HEK293 (cell line): ENCODE measurements at regions not wholly inside any gene's neighbourhood (a gene's known extent, or its start where the extent isn't known, plus 50 kb on each side); places are given as distances from the start of the nearest gene placed in this dataset.

Experiments
- CTCF ChIA-PET: fragments of 350-600 bp; formaldehyde crosslinking; extraction: SDS; loops from one replicate; lab custom pipeline; 2021; ENCODE audit warnings: antibody characterized with exemption; lab: Yijun Ruan, JAX
- POLR2A ChIA-PET: fragments of 300-600 bp; formaldehyde crosslinking; extraction: SDS; loops from one replicate; lab custom pipeline; 2020; ENCODE audit warnings: antibody characterized with exemption, inconsistent platforms; lab: Yijun Ruan, JAX
- H3K27ac ChIP-seq: fragments of 200-500 bp; sonication (Bioruptor generic); 2 replicates; pipeline ENCODE4 v1.5.1; 2014; ENCODE audit warnings: low read depth, low read length, control low read depth, inconsistent platforms; ENCODE audit errors: extremely low read depth
- H3K36me3 ChIP-seq, 2 experiments: fragments of 200-500 bp in 1 of 2; sonication (Bioruptor generic) in 1 of 2; 1 replicate in 1 of 2; 2 replicates in 1 of 2; pipeline ENCODE4 v1.5.1; 2014 to 2017; ENCODE audit warnings: inconsistent platforms in 2 of 2, low read length in 2 of 2; ENCODE audit not compliant: control insufficient read depth in 2 of 2, insufficient read depth in 1 of 2
- H3K4me1 ChIP-seq: fragments of 200-500 bp; sonication (Bioruptor generic); 2 replicates; pipeline ENCODE4 v1.5.1; 2014; ENCODE audit warnings: mild to moderate bottlenecking, low read length, inconsistent platforms; ENCODE audit not compliant: control insufficient read depth, insufficient read depth
- H3K4me3 ChIP-seq: 2 replicates; pipeline ENCODE4 v1.5.1; 2011; ENCODE audit warnings: low read depth, mild to moderate bottlenecking, control low read depth, low read length, moderate library complexity
- H3K9me3 ChIP-seq: fragments of 200-500 bp; sonication (Bioruptor generic); 2 replicates; pipeline ENCODE4 v1.5.1; 2014; ENCODE audit warnings: low read depth, low read length, inconsistent platforms; ENCODE audit not compliant: control insufficient read depth, insufficient read depth
- CTCF ChIP-seq: fragments of 450-650 bp; formaldehyde crosslinking; IDR thresholded peaks from 2 replicates; pipeline ENCODE4 v1.5.1; 2016; ENCODE audit warnings: missing biosample characterization, missing genetic modification characterization
- GLI4 ChIP-seq: fragments of 450-650 bp; formaldehyde crosslinking; IDR thresholded peaks from 2 replicates; pipeline ENCODE4 v1.5.1; 2016; ENCODE audit warnings: missing biosample characterization, missing genetic modification characterization
- IKZF3 ChIP-seq: fragments of 450-650 bp; IDR thresholded peaks from 2 replicates; pipeline ENCODE4 v1.5.0; 2018; ENCODE audit warnings: missing biosample characterization, mild to moderate bottlenecking, missing genetic modification characterization, moderate library complexity
- RBAK ChIP-seq: fragments of 450-650 bp; formaldehyde crosslinking; IDR thresholded peaks from 2 replicates; pipeline ENCODE4 v1.5.1; 2016; ENCODE audit warnings: missing biosample characterization, missing genetic modification characterization
- SCRT1 ChIP-seq: fragments of 450-650 bp; formaldehyde crosslinking; IDR thresholded peaks from 2 replicates; pipeline ENCODE4 v1.5.1; 2016; ENCODE audit warnings: missing biosample characterization, missing genetic modification characterization, borderline replicate concordance
- SP3 ChIP-seq: fragments of 450-650 bp; formaldehyde crosslinking; IDR thresholded peaks from 2 replicates; pipeline ENCODE4 v1.5.1; 2016; ENCODE audit warnings: missing biosample characterization, missing genetic modification characterization
- ZBTB20 ChIP-seq: fragments of 450-650 bp; formaldehyde crosslinking; IDR thresholded peaks from 2 replicates; pipeline ENCODE4 v1.5.1; 2016; ENCODE audit warnings: missing biosample characterization, missing genetic modification characterization
- ZBTB21 ChIP-seq: fragments of 450-650 bp; formaldehyde crosslinking; IDR thresholded peaks from 2 replicates; pipeline ENCODE4 v1.5.1; 2017; ENCODE audit warnings: missing biosample characterization, missing genetic modification characterization
- ZBTB44 ChIP-seq: fragments of 450-650 bp; IDR thresholded peaks from 2 replicates; pipeline ENCODE4 v1.5.1; 2018; ENCODE audit warnings: missing biosample characterization, mild to moderate bottlenecking, missing genetic modification characterization
- ZNF324 ChIP-seq: fragments of 450-650 bp; formaldehyde crosslinking; IDR thresholded peaks from 2 replicates; pipeline ENCODE4 v1.5.1; 2016; ENCODE audit warnings: missing biosample characterization, missing genetic modification characterization
- ZNF354C ChIP-seq: fragments of 450-650 bp; formaldehyde crosslinking; IDR thresholded peaks from 2 replicates; pipeline ENCODE4 v1.5.1; 2016; ENCODE audit warnings: missing biosample characterization, missing genetic modification characterization, low read depth, borderline replicate concordance
- ZNF366 ChIP-seq: fragments of 450-650 bp; formaldehyde crosslinking; conservative IDR thresholded peaks from 2 replicates; pipeline ENCODE4 v1.5.1; 2016; ENCODE audit warnings: missing biosample characterization, missing genetic modification characterization
- ZNF621 ChIP-seq: fragments of 450-650 bp; formaldehyde crosslinking; IDR thresholded peaks from 2 replicates; pipeline ENCODE4 v1.5.1; 2017; ENCODE audit warnings: missing biosample characterization, missing genetic modification characterization
- ZNF626 ChIP-seq: fragments of 450-650 bp; sonication (Bioruptor Pico); formaldehyde crosslinking; IDR thresholded peaks from 2 replicates; pipeline ENCODE4 v1.5.1; 2018; ENCODE audit warnings: missing biosample characterization, missing genetic modification characterization, inconsistent platforms
- ZNF629 ChIP-seq: fragments of 450-650 bp; formaldehyde crosslinking; IDR thresholded peaks from 2 replicates; pipeline ENCODE4 v1.5.1; 2017; ENCODE audit warnings: missing biosample characterization, missing genetic modification characterization
- ZNF660 ChIP-seq: fragments of 450-650 bp; IDR thresholded peaks from 2 replicates; pipeline ENCODE4 v1.5.1; 2018; ENCODE audit warnings: missing biosample characterization, mild to moderate bottlenecking, missing genetic modification characterization
- ZNF670 ChIP-seq: fragments of 450-650 bp; formaldehyde crosslinking; IDR thresholded peaks from 2 replicates; pipeline ENCODE4 v1.5.1; 2016; ENCODE audit warnings: missing biosample characterization, missing genetic modification characterization, low read depth
- ZNF701 ChIP-seq: fragments of 450-650 bp; formaldehyde crosslinking; IDR thresholded peaks from 2 replicates; pipeline ENCODE4 v1.5.1; 2016; ENCODE audit warnings: missing biosample characterization, missing genetic modification characterization
- ZNF843 ChIP-seq: fragments of 450-650 bp; formaldehyde crosslinking; IDR thresholded peaks from 2 replicates; pipeline ENCODE4 v1.5.1; 2016; ENCODE audit warnings: missing biosample characterization, missing genetic modification characterization
- ZSCAN5A ChIP-seq: fragments of 450-650 bp; formaldehyde crosslinking; IDR thresholded peaks from 2 replicates; pipeline ENCODE4 v1.5.1; 2016; ENCODE audit warnings: missing biosample characterization, missing genetic modification characterization
- TF ChIP-seq, protein P1 (sequence below): fragments of 450-650 bp; formaldehyde crosslinking; IDR thresholded peaks from 2 replicates; pipeline ENCODE4 v1.5.1; 2016; ENCODE audit warnings: missing biosample characterization, missing genetic modification characterization, low read depth
- TF ChIP-seq, protein P2 (sequence below): fragments of 450-650 bp; formaldehyde crosslinking; IDR thresholded peaks from 2 replicates; pipeline ENCODE4 v1.5.1; 2016; ENCODE audit warnings: missing biosample characterization, missing genetic modification characterization

DNA sequence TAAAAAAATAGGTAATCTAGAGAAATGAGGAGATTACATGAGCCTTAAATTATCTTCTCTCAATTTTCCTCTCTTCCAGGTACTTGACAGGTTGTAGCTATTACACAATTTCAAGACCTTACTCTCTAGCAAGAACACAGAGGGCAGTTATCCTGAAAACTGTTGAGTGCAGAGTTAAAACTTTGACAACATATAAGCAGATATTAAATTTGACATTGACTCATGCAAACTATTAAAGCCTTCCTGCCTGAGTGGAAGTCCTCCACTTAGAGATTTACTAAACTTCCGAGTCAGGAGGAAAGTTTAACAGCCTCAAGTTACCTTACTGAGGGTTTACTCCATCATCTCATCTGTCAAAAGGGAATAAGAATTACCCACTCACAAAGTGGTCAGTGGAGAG is 73.5 kb upstream of the ARID5B start:
- Histone ChIP-seq H3K9me3 (no peaks in the 10 kb centered on the region), H3K36me3 (no peaks in the 10 kb centered on the region), H3K4me1 (no peaks in the 10 kb centered on the region), H3K4me3 (no peak overlapping the region), H3K27ac (no peak overlapping the region)
- POLR2A ChIA-PET = interaction anchor here (0.7 kb wide), 1 partner anchor 849 kb away, joined by 5 read pairs; no protein-coding TSS in a partner anchor
- TF ChIP-seq CTCF = no peak
- TF ChIP-seq ZNF629 (tag by site-specific recombination) = no peak
- no peak for TF ChIP-seq ZNF621 (tag by site-specific recombination)
- no peak for TF ChIP-seq ZBTB44 (tag by site-specific recombination)
- TF ChIP-seq ZNF670 (tag by site-specific recombination) = no peak
- TF ChIP-seq ZNF701 (tag by site-specific recombination) = no peak
- TF ChIP-seq, protein P1, sequence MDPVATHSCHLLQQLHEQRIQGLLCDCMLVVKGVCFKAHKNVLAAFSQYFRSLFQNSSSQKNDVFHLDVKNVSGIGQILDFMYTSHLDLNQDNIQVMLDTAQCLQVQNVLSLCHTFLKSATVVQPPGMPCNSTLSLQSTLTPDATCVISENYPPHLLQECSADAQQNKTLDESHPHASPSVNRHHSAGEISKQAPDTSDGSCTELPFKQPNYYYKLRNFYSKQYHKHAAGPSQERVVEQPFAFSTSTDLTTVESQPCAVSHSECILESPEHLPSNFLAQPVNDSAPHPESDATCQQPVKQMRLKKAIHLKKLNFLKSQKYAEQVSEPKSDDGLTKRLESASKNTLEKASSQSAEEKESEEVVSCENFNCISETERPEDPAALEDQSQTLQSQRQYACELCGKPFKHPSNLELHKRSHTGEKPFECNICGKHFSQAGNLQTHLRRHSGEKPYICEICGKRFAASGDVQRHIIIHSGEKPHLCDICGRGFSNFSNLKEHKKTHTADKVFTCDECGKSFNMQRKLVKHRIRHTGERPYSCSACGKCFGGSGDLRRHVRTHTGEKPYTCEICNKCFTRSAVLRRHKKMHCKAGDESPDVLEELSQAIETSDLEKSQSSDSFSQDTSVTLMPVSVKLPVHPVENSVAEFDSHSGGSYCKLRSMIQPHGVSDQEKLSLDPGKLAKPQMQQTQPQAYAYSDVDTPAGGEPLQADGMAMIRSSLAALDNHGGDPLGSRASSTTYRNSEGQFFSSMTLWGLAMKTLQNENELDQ = no peak
- no peak for TF ChIP-seq SP3 (tag by site-specific recombination)
- TF ChIP-seq ZNF324 (tag by site-specific recombination) = no peak
- TF ChIP-seq IKZF3 = no peak
- TF ChIP-seq ZNF660 = no peak
- TF ChIP-seq ZNF843 = no peak
- no peak for TF ChIP-seq SCRT1
- TF ChIP-seq ZSCAN5A (tag by site-specific recombination) = no peak
- CTCF ChIA-PET = no interaction called here

DNA sequence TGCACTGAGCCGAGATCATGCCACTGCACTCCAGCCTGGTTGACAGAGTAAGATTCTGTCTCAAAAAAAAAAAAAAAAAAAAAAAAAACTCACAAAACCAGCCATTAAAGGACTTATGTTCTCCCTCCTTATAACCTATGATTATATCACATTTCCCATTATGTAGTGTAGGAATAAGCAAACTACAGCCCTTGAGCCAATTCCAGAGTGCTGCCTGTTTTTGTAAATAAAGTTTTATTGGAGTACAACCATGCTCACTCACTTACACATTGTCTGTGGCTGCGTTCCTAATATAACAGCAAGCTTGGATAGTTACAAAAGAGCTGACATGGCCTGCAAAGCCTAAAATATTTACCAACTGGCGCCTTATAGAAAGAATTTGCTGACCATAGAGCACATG is 72.7 kb upstream of the ARID5B start:
- POLR2A ChIA-PET = no interaction called here
- TF ChIP-seq ZBTB21 (tag by site-specific recombination) = no peak
- no peak for TF ChIP-seq ZBTB20 (tag by site-specific recombination)
- no peak for TF ChIP-seq ZNF354C
- TF ChIP-seq, protein P2, sequence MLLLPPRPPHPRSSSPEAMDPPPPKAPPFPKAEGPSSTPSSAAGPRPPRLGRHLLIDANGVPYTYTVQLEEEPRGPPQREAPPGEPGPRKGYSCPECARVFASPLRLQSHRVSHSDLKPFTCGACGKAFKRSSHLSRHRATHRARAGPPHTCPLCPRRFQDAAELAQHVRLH (tag by site-specific recombination) = no peak
- no peak for TF ChIP-seq RBAK (tag by site-specific recombination)
- no peak for TF ChIP-seq ZNF626 (tag by site-specific recombination)
- no peak for TF ChIP-seq ZNF366 (tag by site-specific recombination)
- TF ChIP-seq, protein P1 = no peak
- TF ChIP-seq GLI4 (tag by site-specific recombination) = no peak

More for the DNA sequence above, 72.7 kb upstream of the ARID5B start:
- Histone ChIP-seq H3K9me3 (no peaks in the 10 kb centered on the region), H3K4me3 (no peak overlapping the region), H3K27ac (no peak overlapping the region), H3K36me3 (no peaks in the 10 kb centered on the region), H3K4me1 (no peaks in the 10 kb centered on the region)
- CTCF ChIA-PET = no interaction called here
